Endometrium (tissue), 2 donors: ENCODE measurements at regions not wholly inside any gene's neighbourhood (a gene's known extent, or its start where the extent isn't known, plus 50 kb on each side); places are given as distances from the start of the nearest gene placed in this dataset.

Experiments
- FAIRE-seq: peaks from 2 replicates; lab custom pipeline; 2012; peaks lifted over from hg19 to GRCh38; lab: Jason Lieb, UNC
- donor health status: control.
- donor health status: control.

GRCh38 chr2:139271879-139272278, 491.7 kb upstream of the NXPH2 start:
- FAIRE-seq: no peak

DNA sequence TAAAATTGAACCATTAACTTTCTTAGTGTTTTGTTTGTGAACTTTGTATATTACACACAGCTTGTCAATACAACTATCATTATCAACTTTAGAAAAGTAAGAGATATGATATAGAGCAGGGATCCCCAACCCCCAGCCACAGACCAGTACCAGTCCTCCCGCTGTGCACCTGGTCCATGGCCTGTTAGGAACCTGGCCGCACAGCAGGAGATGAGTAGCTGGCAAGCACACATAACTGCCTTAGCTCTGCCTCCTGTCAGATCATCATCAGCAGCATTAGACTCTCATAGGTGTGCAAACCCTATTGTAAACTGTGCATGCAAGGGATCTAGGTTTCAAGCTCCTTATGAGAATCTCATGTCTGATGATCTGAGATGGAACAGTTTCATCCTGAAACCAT, 491.0 kb upstream of the NXPH2 start:
- no peak for FAIRE-seq

GRCh38 chr2:139260052-139260430, 479.9 kb upstream of the NXPH2 start:
- no peak for FAIRE-seq

GRCh38 chr2:139259422-139260051, 479.3 kb upstream of the NXPH2 start:
- no peak for FAIRE-seq

DNA sequence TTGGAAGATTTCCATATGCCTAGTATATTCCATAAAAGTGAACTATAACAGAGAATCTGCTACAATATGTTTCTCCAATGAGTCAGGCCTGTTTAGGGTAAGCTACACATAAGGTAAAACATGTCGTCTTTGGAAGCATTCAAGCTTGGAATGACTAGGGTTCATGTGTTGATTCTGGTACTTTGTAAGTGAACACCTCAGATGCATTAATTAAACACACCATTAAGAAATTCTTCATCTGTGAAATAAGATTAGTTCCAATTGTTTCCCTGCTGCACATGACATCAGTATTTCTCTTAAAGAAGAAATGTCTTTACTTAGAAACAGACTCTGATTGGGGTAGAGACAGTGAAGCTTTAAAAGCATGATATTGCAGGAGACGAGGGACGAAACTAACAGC, 461.1 kb upstream of the NXPH2 start:
- FAIRE-seq: no peak

DNA sequence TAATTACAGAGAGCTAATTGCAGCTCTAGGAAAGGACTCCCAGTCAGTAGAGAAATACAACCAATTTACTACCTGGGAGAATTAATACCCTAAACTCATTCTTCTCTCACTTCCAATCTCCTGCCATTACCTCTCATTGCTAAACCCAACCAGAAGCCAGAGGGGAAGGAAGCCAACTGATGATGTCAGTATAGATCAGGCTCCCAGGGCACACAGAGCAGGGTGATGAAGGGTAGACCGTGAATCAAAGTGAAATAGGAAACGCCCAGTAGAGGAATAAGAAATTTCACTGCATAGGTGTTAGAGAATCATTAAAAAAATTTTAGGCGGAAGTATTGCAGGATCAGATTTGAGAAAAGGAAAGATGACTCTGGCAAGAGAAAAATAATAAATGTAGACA, 456.8 kb upstream of the NXPH2 start:
- no peak for FAIRE-seq

DNA sequence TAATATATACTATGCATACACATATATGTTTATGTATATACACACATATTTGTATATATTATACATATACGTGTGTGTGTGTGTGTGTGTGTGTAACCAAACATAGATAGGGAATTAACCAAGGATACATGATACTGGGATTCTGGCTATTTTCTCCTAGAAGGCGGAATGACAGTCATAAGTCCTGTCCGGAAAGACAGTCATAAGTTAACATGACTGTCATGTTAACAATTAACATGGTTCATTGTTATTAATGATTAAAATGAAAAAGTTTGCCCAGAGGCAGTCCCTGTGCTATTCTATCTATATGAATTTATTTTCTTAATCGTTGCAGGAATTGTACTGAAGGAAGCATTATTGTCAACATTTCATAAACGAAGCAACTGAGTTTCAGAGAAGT, 450.7 kb upstream of the NXPH2 start:
- FAIRE-seq: no peak

DNA sequence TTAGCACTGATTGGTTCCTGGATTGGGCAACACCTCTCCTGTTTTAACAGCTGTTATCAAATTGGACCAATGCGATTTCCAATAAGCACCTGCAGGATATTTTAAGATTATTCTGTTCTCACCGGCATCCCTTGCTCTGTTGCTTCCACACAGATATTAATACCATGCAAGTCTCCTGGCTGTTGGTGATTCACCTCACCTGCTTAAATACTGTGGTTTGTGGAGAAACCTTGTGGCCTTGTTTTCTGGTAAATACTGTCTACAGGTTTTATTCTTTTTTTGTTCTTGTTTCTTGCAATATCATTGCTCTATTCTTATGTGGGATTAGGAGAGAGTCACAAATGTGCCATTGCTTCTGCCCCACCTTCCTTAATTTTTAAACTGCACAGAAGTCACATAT, 448.1 kb upstream of the NXPH2 start:
- FAIRE-seq: no peak

DNA sequence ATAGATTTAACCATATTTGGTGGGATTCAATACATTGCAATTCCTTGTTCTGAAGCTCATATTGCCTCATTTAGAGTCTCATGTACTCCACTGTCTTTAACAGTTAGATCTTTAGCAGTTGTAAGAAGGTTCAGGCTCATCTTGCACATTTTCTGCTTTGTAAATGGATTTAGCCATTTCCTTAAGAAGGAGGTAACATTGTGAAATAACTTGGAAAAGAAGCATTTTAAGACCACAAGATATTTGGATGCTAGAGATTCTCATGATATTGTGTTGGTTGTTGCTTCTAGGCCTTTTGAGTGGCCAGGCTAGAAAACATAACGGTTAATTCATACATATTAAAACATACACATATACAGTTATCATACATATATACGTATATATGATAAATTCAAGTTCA, 445.8 kb upstream of the NXPH2 start:
- FAIRE-seq: no peak

GRCh38 chr2:139218181-139218580, 438.0 kb upstream of the NXPH2 start:
- FAIRE-seq: no peak

DNA sequence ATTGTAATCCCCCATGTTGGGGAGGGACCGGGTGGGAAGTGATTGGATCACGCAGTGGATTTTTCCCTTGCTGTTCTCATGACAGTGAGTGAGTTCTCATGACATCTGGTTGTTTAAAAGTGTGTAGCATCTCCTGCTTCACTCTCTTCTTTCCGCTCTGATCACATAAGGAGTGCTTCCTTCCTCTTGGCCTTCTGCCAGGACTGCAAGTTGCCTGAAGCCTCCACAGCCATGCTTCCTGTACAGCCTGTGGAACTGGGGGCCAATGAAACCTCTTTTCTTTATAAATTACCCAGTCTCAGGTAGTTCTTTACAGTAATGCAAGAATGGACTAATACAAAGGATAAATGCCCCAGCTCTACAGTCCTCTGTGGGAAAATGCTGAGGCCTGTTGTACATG, 437.5 kb upstream of the NXPH2 start:
- no peak for FAIRE-seq

- no peak for FAIRE-seq
These were observed 436.2 kb upstream of the NXPH2 start for GRCh38 chr2:139216435-139216834.

DNA sequence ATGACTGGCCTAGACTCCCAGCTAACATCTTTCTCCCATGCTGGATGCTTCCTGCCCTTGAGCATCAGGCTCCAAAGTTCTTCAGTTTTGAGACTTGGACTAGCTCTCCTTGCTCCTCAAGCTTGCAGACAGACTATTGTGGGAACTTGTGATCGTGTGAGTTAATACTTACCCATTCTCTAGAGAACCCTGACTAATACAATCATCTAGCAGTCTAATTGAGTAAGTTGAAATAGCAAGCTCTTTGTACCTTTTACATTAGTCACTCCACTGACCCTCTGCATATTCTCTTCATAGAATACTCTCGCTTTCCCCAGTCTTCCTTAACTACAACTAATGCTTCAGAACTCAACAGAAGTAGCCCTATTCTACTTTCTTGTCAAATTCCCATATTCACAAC, 434.6 kb upstream of the NXPH2 start:
- FAIRE-seq: no peak

GRCh38 chr2:139209586-139209985, 429.4 kb upstream of the NXPH2 start:
- FAIRE-seq: no peak

- no peak for FAIRE-seq
These were observed 421.3 kb upstream of the NXPH2 start for GRCh38 chr2:139201516-139201915.

GRCh38 chr2:139196754-139197153, 416.6 kb upstream of the NXPH2 start:
- no peak for FAIRE-seq

DNA sequence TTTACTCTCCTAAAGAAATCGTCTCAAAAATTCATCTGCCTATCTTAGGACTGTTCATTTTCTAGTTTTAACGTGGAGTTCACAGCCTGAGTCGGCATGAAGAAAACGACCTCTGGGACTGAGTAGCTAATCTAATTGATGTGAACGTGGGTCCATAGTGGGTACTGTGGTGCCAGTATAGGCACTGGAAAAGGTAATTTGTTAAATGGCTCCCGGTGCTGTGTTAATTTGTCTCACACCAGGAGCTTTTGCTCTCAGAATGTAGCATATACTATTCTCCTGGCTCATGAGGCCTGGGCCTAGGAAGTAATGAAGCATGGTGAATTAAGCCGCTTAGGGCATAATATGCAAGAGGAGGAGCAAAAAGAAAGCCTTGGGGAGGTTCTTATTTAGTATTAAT, 414.4 kb upstream of the NXPH2 start:
- FAIRE-seq: no peak

- no peak for FAIRE-seq
These were observed 396.9 kb upstream of the NXPH2 start for GRCh38 chr2:139177041-139177440.

DNA sequence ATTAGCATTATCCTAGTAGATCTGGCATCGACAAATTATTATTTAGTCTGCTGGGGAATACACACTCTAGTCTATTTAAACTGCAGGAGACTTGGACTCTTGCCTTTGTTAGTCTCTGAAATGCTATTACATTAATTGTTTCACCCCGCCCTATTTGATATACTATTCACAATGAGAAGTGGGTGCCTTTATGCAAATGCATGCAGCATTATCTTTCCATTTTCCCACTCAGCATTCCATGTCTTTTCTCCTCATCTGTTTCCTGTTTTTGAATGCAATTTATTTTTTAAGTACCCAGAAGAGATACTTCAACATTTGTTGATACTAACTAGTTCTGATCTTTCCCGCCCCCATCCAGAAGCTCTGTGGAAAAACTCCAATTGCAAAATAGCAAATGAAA, 395.3 kb upstream of the NXPH2 start:
- FAIRE-seq: peak; percentile 48

DNA sequence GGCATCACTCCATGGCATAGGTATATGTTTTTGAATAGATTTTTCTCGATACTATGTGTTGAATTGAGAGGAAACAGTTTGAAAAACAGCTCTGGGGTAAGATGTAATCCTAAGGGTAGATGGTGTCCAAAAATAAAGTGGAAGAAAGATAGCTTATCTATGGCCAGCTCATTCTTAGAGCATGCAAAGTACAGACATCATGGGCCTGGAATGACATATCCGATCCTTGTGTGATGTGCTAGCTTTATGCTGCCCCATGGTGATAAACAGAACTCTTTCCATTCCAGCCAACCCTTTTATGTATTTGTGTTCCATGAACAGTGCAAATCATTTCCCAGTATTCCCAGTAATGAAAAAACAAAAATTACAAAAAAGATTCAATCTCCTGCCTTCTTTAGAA, 390.2 kb upstream of the NXPH2 start:
- FAIRE-seq: no peak

GRCh38 chr2:139165601-139166000, 385.4 kb upstream of the NXPH2 start:
- no peak for FAIRE-seq

- FAIRE-seq: no peak
These were observed 384.9 kb upstream of the NXPH2 start for GRCh38 chr2:139165041-139165440.

DNA sequence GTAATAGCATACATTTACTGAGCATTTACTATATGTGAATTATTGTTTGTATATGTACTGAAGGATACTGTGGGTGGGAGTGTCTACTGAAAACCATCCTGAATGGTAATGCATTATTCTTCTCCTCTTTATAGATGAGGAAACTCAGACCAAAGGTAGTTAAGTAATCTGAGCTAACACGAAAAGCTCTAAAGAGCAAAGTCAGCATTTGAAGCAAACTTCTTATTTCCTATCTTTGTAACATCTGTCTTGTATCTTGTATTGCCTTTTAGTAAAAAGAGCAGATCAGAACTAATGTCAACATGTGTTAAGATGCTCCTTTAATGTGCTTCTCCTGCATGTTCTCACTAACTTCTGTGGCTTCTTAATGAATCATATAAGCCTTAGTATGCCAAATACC, 382.8 kb upstream of the NXPH2 start:
- FAIRE-seq: no peak

GRCh38 chr2:139162456-139162855, 382.3 kb upstream of the NXPH2 start:
- no peak for FAIRE-seq

DNA sequence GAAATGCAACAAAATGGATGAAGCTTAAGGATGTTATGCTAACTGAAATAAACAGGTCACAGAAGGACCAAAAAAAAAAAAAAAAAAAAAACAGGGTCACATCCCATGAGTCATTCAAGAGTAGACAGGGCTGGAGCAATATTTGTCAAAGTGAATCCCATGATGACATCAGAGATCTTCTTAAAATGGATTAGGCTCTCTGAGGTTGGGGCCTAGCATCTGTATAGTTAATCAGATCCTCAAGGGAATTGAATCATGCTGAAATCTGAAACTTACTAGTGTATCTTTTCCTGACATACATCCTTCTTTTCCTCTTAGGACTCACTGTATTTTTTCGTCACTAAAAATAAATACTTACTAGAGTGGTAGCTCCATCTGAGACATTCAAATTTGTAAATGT, 380.6 kb upstream of the NXPH2 start:
- FAIRE-seq: no peak
